ENCODE measurements at regions not wholly inside any gene's neighbourhood (a gene's known extent, or its start where the extent isn't known, plus 50 kb on each side); places are given as distances from the start of the nearest gene placed in this dataset.
A peak's percentile ranks its signal among the peaks of the same experiment; 100 is the strongest.

DNA sequence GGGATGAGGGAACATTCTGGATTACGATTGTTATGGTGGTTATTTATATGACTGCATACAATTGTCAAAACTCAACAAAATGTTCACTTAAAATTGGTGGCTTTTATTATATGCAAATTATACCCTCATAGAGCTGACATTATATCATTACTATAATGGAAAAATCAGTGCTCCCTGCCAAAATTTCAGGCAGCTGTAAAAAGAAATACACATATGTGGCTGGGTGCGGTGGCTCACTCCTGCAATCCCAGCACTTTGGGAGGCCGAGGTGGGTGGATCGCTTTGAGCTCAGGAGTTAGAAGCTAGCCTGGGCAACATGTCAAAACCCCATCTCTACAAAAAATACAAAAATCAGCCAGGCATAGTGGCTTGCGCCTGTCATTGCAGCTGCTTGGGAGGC lies 75.8 kb upstream of the SULF2 start:
- H3K27me3 Mint-ChIP-seq (ENCODE audit: low read depth): no peaks in the 10 kb centered on the region
- H3K9me3 Mint-ChIP-seq: no peaks in the 10 kb centered on the region
- TF ChIP-seq, protein P1, sequence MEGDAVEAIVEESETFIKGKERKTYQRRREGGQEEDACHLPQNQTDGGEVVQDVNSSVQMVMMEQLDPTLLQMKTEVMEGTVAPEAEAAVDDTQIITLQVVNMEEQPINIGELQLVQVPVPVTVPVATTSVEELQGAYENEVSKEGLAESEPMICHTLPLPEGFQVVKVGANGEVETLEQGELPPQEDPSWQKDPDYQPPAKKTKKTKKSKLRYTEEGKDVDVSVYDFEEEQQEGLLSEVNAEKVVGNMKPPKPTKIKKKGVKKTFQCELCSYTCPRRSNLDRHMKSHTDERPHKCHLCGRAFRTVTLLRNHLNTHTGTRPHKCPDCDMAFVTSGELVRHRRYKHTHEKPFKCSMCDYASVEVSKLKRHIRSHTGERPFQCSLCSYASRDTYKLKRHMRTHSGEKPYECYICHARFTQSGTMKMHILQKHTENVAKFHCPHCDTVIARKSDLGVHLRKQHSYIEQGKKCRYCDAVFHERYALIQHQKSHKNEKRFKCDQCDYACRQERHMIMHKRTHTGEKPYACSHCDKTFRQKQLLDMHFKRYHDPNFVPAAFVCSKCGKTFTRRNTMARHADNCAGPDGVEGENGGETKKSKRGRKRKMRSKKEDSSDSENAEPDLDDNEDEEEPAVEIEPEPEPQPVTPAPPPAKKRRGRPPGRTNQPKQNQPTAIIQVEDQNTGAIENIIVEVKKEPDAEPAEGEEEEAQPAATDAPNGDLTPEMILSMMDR (conservative IDR thresholded peaks at IDR 0.05): no peak

DNA sequence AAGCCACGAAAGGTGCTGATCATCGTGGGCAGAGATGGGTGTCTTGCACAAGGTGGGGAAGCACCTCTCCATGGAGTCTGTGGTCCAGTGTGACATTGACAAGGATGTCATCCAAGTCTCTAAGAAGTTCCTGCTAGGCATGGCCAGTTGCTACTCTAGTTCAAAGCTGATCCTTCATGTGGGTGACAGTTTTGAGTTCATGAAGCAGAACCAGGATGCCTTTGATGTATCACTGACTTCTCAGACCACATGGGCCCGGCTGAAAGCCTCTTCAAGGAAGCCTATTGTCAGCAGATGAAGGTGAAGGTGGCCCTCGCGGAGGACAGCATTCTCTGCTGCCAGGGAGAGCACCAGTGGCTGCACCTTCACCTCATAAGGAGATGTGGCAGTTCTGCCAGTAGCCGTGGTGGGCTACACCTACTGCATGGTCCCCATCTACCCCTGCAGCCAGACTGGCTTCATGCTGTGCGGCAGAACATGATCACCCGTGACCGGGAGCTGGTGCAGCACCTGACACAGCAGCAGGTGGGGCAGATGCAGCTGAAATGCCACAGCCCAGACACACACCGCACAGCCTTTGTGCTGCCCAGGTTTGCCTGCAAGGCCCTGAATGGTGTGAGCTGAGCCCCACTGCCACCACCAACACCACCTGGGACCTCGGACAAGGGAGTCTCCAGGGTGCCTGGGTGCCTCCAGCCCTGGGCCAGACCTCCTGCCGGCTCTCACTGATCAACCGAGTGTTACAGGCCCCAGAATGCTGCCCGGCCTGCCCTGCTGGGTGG lies 75.0 kb upstream of the SULF2 start:
- Mint-ChIP-seq H3K27ac (ENCODE audit: unreplicated experiment) (no peak overlapping the region), H3K36me3 (ENCODE audit: low read depth) (no peaks in the 10 kb centered on the region), H3K27me3 (ENCODE audit: low read depth) (no peaks in the 10 kb centered on the region), H3K4me1 (peaks cover 16% of the 10 kb centered on the region), H3K4me3 (no peak overlapping the region), H3K9me3 (no peaks in the 10 kb centered on the region)
- no peak for DNase-seq (ENCODE audit: low read depth, low spot score)
- TF ChIP-seq, protein P1 (conservative IDR thresholded peaks at IDR 0.05): no peak

More for the DNA sequence above, 75.8 kb upstream of the SULF2 start:
- Mint-ChIP-seq H3K36me3 (ENCODE audit: low read depth) (no peaks in the 10 kb centered on the region), H3K4me3 (no peak overlapping the region), H3K27ac (ENCODE audit: unreplicated experiment) (no peak overlapping the region), H3K4me1 (peaks cover 16% of the 10 kb centered on the region)
- DNase-seq (ENCODE audit: low read depth, low spot score): no peak

DNA sequence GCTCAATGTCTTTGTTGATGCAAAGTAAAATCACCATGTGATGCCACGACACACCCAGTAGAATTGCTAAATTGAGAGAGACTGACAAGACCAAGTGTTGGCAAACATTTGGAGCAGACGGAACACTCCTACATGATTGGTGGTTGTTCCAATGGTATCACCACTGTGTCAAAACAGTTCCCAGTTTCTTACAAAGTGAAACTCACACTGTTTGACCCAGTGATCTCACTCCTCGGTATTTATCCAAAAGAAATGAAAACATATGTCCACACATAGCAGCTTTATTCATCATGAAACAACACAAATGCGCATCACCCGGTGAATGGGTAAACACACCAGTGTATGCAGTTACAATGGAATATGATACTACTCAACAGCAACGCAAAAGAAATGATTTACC lies 74.0 kb upstream of the SULF2 start:
- H3K27me3 Mint-ChIP-seq (ENCODE audit: low read depth): no peaks in the 10 kb centered on the region
- TF ChIP-seq, protein P1 (conservative IDR thresholded peaks at IDR 0.05): no peak

DNA sequence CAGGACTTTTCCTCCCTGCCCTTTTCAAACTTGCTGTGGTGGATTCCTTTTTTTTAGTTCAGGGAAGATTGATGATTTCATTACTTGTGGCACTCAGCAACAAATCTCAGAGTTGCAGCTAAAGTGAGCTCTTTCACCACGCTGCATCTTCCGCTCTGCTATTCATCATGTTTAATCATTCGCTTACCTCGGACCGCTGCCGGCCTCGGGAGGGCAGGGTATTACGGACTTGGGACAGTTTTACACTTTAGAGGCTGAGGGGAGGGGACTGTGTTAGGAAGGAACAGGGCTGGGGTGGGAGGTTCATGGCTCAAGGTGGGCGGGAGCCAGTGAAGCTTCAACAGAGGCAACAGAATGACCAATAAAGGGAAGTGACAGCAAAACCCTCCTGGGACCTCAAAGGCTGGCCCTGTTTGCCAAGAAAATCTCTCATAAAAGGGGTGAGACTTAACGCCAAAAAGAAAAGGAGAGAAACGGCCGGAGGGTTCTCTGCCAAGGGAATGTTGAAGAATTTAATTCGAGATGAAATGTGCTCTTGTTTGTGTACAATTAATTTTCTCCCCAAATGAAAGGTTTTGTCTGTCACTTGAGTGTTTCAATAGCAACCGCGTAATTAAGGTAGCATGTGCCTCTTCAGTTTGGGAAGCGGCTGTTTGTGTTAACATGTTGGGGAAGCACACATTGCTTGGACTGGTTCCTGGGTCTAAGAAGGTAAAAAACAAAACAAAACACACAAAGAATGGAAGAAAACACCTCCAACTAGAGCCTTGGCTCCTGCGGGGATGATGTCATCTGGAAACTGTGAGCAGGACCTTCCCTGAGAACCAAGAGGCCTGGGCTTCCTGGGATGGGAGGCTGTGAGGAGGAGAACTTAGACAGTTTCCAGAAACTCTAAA lies 72.5 kb upstream of the SULF2 start:
- Mint-ChIP-seq H3K27me3 (ENCODE audit: low read depth) (no peaks in the 10 kb centered on the region), H3K36me3 (ENCODE audit: low read depth) (no peaks in the 10 kb centered on the region), H3K27ac (ENCODE audit: unreplicated experiment) (peak overlapping the region; percentile 89), H3K4me1 (peaks cover 16% of the 10 kb centered on the region), H3K4me3 (peak overlapping the region; percentile 27), H3K9me3 (peaks cover 4% of the 10 kb centered on the region)
- no peak for DNase-seq (ENCODE audit: low read depth, low spot score)
- TF ChIP-seq, protein P1 (conservative IDR thresholded peaks at IDR 0.05): no peak

More for the DNA sequence above, 74.0 kb upstream of the SULF2 start:
- Mint-ChIP-seq H3K4me3 (no peak overlapping the region), H3K36me3 (ENCODE audit: low read depth) (no peaks in the 10 kb centered on the region), H3K27ac (ENCODE audit: unreplicated experiment) (no peak overlapping the region), H3K9me3 (peaks cover 4% of the 10 kb centered on the region), H3K4me1 (peaks cover 16% of the 10 kb centered on the region)
- no peak for DNase-seq (ENCODE audit: low read depth, low spot score)

DNA sequence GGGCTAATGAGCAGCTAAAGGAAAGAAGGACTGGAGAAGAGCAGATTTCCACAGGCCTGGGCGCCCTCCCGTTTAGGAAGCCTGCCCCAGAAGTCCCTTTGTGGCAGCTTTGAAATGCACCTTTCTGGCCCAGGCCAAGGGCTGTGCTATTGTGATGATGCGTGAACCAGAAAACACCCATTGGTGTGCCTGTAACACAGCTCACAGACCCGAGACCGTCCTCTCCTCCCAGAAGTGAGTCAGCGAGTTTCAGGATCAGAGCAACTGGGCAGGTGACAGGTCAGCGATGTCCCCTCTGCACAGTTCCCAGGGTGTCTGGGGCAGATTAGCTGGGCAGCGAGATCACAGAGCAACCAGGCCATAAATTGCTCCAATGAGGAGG lies 71.9 kb upstream of the SULF2 start:
- TF ChIP-seq, protein P1 (conservative IDR thresholded peaks at IDR 0.05): no peak
- Mint-ChIP-seq H3K4me1 (peaks cover 16% of the 10 kb centered on the region), H3K9me3 (peaks cover 9% of the 10 kb centered on the region), H3K4me3 (no peak overlapping the region), H3K27ac (ENCODE audit: unreplicated experiment) (no peak overlapping the region), H3K27me3 (ENCODE audit: low read depth) (no peaks in the 10 kb centered on the region), H3K36me3 (ENCODE audit: low read depth) (no peaks in the 10 kb centered on the region)
- no peak for DNase-seq (ENCODE audit: low read depth, low spot score)
